Trophoblast cell (in vitro differentiated cells and primary cell): ENCODE measurements at regions not wholly inside any gene's neighbourhood (a gene's known extent, or its start where the extent isn't known, plus 50 kb on each side); places are given as distances from the start of the nearest gene placed in this dataset.
"Not testable (repeated sequence)": the region's sequence is repeated elsewhere in the genome, so short reads cannot be mapped to it uniquely, and the experiment has no call there.

Experiments used
- DNase-seq, 2 donors: peaks; one replicate each; pipeline ENCODE4 v3.0.0-alpha.2; 2016
- H2AFZ ChIP-seq: 2 replicates; pipeline ENCODE4 v1.6.1; 2013; ENCODE audit warnings: low read length, moderate library complexity, mild to moderate bottlenecking; ENCODE audit not compliant: insufficient read depth, poor library complexity
- H2AK5ac ChIP-seq: 2 replicates; pipeline ENCODE4 v1.6.1; 2013; ENCODE audit warnings: mild to moderate bottlenecking, low read length
- H2BK120ac ChIP-seq: 2 replicates; pipeline ENCODE4 v1.6.1; 2013; ENCODE audit warnings: low read length, mild to moderate bottlenecking, moderate library complexity; ENCODE audit not compliant: insufficient read depth, poor library complexity
- H2BK12ac ChIP-seq: 2 replicates; pipeline ENCODE4 v1.6.1; 2013; ENCODE audit warnings: mild to moderate bottlenecking, low read length, moderate library complexity
- H2BK5ac ChIP-seq: 2 replicates; pipeline ENCODE4 v1.6.1; 2013; ENCODE audit warnings: low read length, low read depth, moderate library complexity, mild to moderate bottlenecking; ENCODE audit not compliant: poor library complexity
- H3K14ac ChIP-seq: 2 replicates; pipeline ENCODE4 v1.6.1; 2013; ENCODE audit warnings: mild to moderate bottlenecking, low read length
- H3K18ac ChIP-seq: 2 replicates; pipeline ENCODE4 v1.6.1; 2013; ENCODE audit warnings: mild to moderate bottlenecking, low read length
- H3K23ac ChIP-seq: 2 replicates; pipeline ENCODE4 v1.6.1; 2013; ENCODE audit warnings: low read length
- H3K27ac ChIP-seq: 2 replicates; pipeline ENCODE4 v1.5.1; 2013; ENCODE audit warnings: low read depth, mild to moderate bottlenecking, inconsistent platforms, low read length, moderate library complexity
- H3K27me3 ChIP-seq: 2 replicates; pipeline ENCODE4 v1.6.1; 2013; ENCODE audit warnings: inconsistent platforms, mild to moderate bottlenecking, low read length, moderate library complexity; ENCODE audit not compliant: insufficient read depth
- H3K36me3 ChIP-seq, 2 experiments: 1 replicate in 1 of 2; 2 replicates in 1 of 2; pipeline ENCODE4 v1.6.1; 2013; ENCODE audit warnings: low read length in 2 of 2, mild to moderate bottlenecking in 2 of 2, moderate library complexity in 1 of 2; ENCODE audit not compliant: insufficient read depth in 2 of 2, control insufficient read depth in 1 of 2
- H3K4ac ChIP-seq: 2 replicates; pipeline ENCODE4 v1.6.1; 2013; ENCODE audit warnings: low read depth, mild to moderate bottlenecking, low read length, moderate library complexity
- H3K4me1 ChIP-seq, 2 experiments: 1 replicate in 1 of 2; 2 replicates in 1 of 2; pipeline ENCODE4 v1.6.1; 2013; ENCODE audit warnings: low read length in 2 of 2, mild to moderate bottlenecking in 2 of 2, moderate library complexity in 1 of 2; ENCODE audit not compliant: insufficient read depth in 2 of 2, control insufficient read depth in 1 of 2
- H3K4me2 ChIP-seq: 2 replicates; pipeline ENCODE4 v1.6.1; 2013; ENCODE audit warnings: inconsistent platforms, mild to moderate bottlenecking, low read length, moderate library complexity
- H3K4me3 ChIP-seq: 2 replicates; pipeline ENCODE4 v1.5.1; 2013; ENCODE audit warnings: mild to moderate bottlenecking, low read depth, low read length, inconsistent platforms
- H3K79me1 ChIP-seq: one replicate; pipeline ENCODE4 v1.6.1; 2013; ENCODE audit warnings: low read length
- H3K79me2 ChIP-seq: 2 replicates; pipeline ENCODE4 v1.6.1; 2013; ENCODE audit warnings: low read length, mild to moderate bottlenecking; ENCODE audit not compliant: control insufficient read depth, insufficient read depth, poor library complexity
- H3K9ac ChIP-seq: 2 replicates; pipeline ENCODE4 v1.6.1; 2013; ENCODE audit warnings: mild to moderate bottlenecking, low read length
- H3K9me3 ChIP-seq: 2 replicates; pipeline ENCODE4 v1.6.1; 2013; ENCODE audit warnings: low read depth, mild to moderate bottlenecking, control low read depth, inconsistent platforms, low read length; ENCODE audit not compliant: insufficient read depth
- H4K12ac ChIP-seq: 2 replicates; pipeline ENCODE4 v1.6.1; 2013; ENCODE audit warnings: low read depth, mild to moderate bottlenecking, low read length, moderate library complexity
- H4K8ac ChIP-seq: 2 replicates; pipeline ENCODE4 v1.6.1; 2013; ENCODE audit warnings: low read depth, mild to moderate bottlenecking, low read length, moderate library complexity
- H4K91ac ChIP-seq: one replicate; pipeline ENCODE4 v1.6.1; 2013; ENCODE audit warnings: low read depth, mild to moderate bottlenecking, low read length, moderate library complexity
- WGBS: extraction: QIAGEN DNeasy Blood & Tissue Kit; methylation state at CpG from one replicate; pipeline ENCODE4 v1.1.7; 2013; ENCODE audit warnings: missing lambda C conversion rate; ENCODE audit not compliant: insufficient read length, insufficient coverage; ENCODE audit errors: extremely low coverage; 5-methylcytosine and 5-hydroxymethylcytosine counted together

GRCh38 chr11:121358760-121359159 lies 66.2 kb downstream of the SC5D start:
- H2BK5ac ChIP-seq, result no peak overlapping the region
- no peak overlapping the region for H3K27ac ChIP-seq
- DNase-seq, result no peak
- no peak overlapping the region for H4K8ac ChIP-seq
- H3K9me3 ChIP-seq, result no peaks in the 10 kb centered on the region
- H2AK5ac ChIP-seq, result no peak overlapping the region
- no peaks in the 10 kb centered on the region for H3K4me1 ChIP-seq
- H4K91ac ChIP-seq, result no peak overlapping the region
- no peak overlapping the region for H2BK12ac ChIP-seq
- no peak overlapping the region for H3K14ac ChIP-seq
- H2AFZ ChIP-seq, result no peak overlapping the region
- H3K27me3 ChIP-seq, result no peaks in the 10 kb centered on the region
- no peak overlapping the region for H3K23ac ChIP-seq
- no CpG with 5 or more reads among the region's 1 CpG for WGBS
- H4K12ac ChIP-seq, result no peak overlapping the region
- H3K9ac ChIP-seq, result no peak overlapping the region
- no peak overlapping the region for H3K4me2 ChIP-seq
- no peaks in the 10 kb centered on the region for H3K79me1 ChIP-seq
- no peak overlapping the region for H3K4ac ChIP-seq
- no peaks in the 10 kb centered on the region for H3K79me2 ChIP-seq
- no peak overlapping the region for H2BK120ac ChIP-seq
- no peak overlapping the region for H3K18ac ChIP-seq
- no peak overlapping the region for H3K4me3 ChIP-seq
- H3K36me3 ChIP-seq, result no peaks in the 10 kb centered on the region

- H2BK120ac ChIP-seq, result no peak overlapping the region
- no peak overlapping the region for H3K23ac ChIP-seq
- no peak overlapping the region for H3K4me3 ChIP-seq
- no peak overlapping the region for H4K91ac ChIP-seq
- no peak overlapping the region for H3K9ac ChIP-seq
- H3K4me1 ChIP-seq, result no peaks in the 10 kb centered on the region
- H3K27ac ChIP-seq, result no peak overlapping the region
- H3K4me2 ChIP-seq, result no peak overlapping the region
- H3K14ac ChIP-seq, result no peak overlapping the region
- H3K4ac ChIP-seq, result no peak overlapping the region
- no peaks in the 10 kb centered on the region for H3K36me3 ChIP-seq
- H4K8ac ChIP-seq, result no peak overlapping the region
- DNase-seq, result no peak
- no peaks in the 10 kb centered on the region for H3K79me1 ChIP-seq
- H3K79me2 ChIP-seq, result no peaks in the 10 kb centered on the region
- no peaks in the 10 kb centered on the region for H3K27me3 ChIP-seq
- H4K12ac ChIP-seq, result no peak overlapping the region
- H2BK12ac ChIP-seq, result no peak overlapping the region
- no peak overlapping the region for H2AFZ ChIP-seq
- H3K9me3 ChIP-seq, result no peaks in the 10 kb centered on the region
- no peak overlapping the region for H2BK5ac ChIP-seq
- H3K18ac ChIP-seq, result no peak overlapping the region
- H2AK5ac ChIP-seq, result no peak overlapping the region
Observed at GRCh38 chr11:121359591-121359990, 67.0 kb downstream of the SC5D start.

DNA sequence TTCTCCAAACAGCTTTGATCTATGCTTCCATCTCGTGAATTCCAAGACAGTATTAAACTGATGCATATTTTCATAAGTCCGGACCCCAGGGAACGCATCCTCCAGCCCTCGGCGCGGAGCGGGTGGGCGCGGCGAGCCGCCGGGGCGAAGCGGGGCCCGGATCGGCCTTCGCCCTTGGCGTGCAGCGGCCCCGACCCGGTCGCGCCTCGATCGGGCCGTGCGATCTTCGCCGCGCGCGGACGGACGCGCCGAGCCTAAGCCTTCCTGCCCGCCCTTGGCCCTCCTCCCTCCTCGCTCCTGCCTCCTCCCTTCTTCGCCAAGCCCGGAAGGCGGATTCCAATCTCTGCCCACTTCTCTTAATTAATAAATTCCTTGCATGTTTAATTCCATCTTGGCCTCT lies 70.4 kb downstream of the SC5D start:
- H3K23ac ChIP-seq, H3K18ac ChIP-seq, H3K27me3 ChIP-seq, H3K4me3 ChIP-seq, H2AFZ ChIP-seq, H3K79me2 ChIP-seq, H3K79me1 ChIP-seq, H3K9me3 ChIP-seq, H2BK12ac ChIP-seq, H4K12ac ChIP-seq, H3K4me1 ChIP-seq, H2AK5ac ChIP-seq, H4K8ac ChIP-seq, H3K4me2 ChIP-seq, H2BK120ac ChIP-seq, H3K14ac ChIP-seq, H3K27ac ChIP-seq, H4K91ac ChIP-seq, H3K9ac ChIP-seq, DNase-seq, H3K4ac ChIP-seq, H2BK5ac ChIP-seq, H3K36me3 ChIP-seq: not testable (repeated sequence)
- WGBS, result no CpG with 5 or more reads among the region's 41 CpGs

GRCh38 chr11:121365304-121365703 lies 72.7 kb downstream of the SC5D start:
- no peak overlapping the region for H2BK120ac ChIP-seq
- H2BK5ac ChIP-seq, result no peak overlapping the region
- H2AFZ ChIP-seq, result no peak overlapping the region
- H3K18ac ChIP-seq, result no peak overlapping the region
- H3K4ac ChIP-seq, result no peak overlapping the region
- H4K8ac ChIP-seq, result no peak overlapping the region
- no peak overlapping the region for H2BK12ac ChIP-seq
- no peaks in the 10 kb centered on the region for H3K36me3 ChIP-seq
- no peak for DNase-seq
- H3K79me1 ChIP-seq, result no peaks in the 10 kb centered on the region
- no peaks in the 10 kb centered on the region for H3K9me3 ChIP-seq
- H4K12ac ChIP-seq, result no peak overlapping the region
- H3K27ac ChIP-seq, result no peak overlapping the region
- H3K27me3 ChIP-seq, result no peaks in the 10 kb centered on the region
- H3K4me3 ChIP-seq, result no peak overlapping the region
- no peak overlapping the region for H2AK5ac ChIP-seq
- H3K4me1 ChIP-seq, result no peaks in the 10 kb centered on the region
- no CpG with 5 or more reads among the region's 4 CpGs for WGBS
- no peak overlapping the region for H3K9ac ChIP-seq
- peak overlapping the region; percentile 38 for H3K23ac ChIP-seq
- H3K79me2 ChIP-seq, result no peaks in the 10 kb centered on the region
- H4K91ac ChIP-seq, result no peak overlapping the region
- no peak overlapping the region for H3K4me2 ChIP-seq
- H3K14ac ChIP-seq, result no peak overlapping the region

GRCh38 chr11:121366038-121366437 lies 73.5 kb downstream of the SC5D start:
- no peak overlapping the region for H3K27ac ChIP-seq
- H3K9ac ChIP-seq, result no peak overlapping the region
- H3K14ac ChIP-seq, result no peak overlapping the region
- no peak overlapping the region for H2BK5ac ChIP-seq
- no peak overlapping the region for H2AFZ ChIP-seq
- H3K4me1 ChIP-seq, result no peaks in the 10 kb centered on the region
- H3K27me3 ChIP-seq, result no peaks in the 10 kb centered on the region
- H2AK5ac ChIP-seq, result no peak overlapping the region
- no peak overlapping the region for H4K8ac ChIP-seq
- no peak overlapping the region for H4K12ac ChIP-seq
- H2BK120ac ChIP-seq, result no peak overlapping the region
- no peaks in the 10 kb centered on the region for H3K9me3 ChIP-seq
- no peak overlapping the region for H3K23ac ChIP-seq
- H2BK12ac ChIP-seq, result no peak overlapping the region
- H3K79me2 ChIP-seq, result no peaks in the 10 kb centered on the region
- no peaks in the 10 kb centered on the region for H3K36me3 ChIP-seq
- H3K4me3 ChIP-seq, result no peak overlapping the region
- no peak for DNase-seq
- H3K4me2 ChIP-seq, result no peak overlapping the region
- no peak overlapping the region for H3K18ac ChIP-seq
- WGBS, result no CpG with 5 or more reads among the region's 5 CpGs
- no peak overlapping the region for H4K91ac ChIP-seq
- no peaks in the 10 kb centered on the region for H3K79me1 ChIP-seq
- no peak overlapping the region for H3K4ac ChIP-seq
